ENCODE measurements at regions not wholly inside any gene's neighbourhood (a gene's known extent, or its start where the extent isn't known, plus 50 kb on each side); places are given as distances from the start of the nearest gene placed in this dataset.

GRCh38 chr12:23141335-23141734 is 516.4 kb downstream of the ETNK1 start:
- BruUV-seq (replicated peaks) = no TSS peak
- Histone ChIP-seq H3K79me2 (ENCODE audit: control insufficient read depth, insufficient read depth, low read length) (no peaks in the 10 kb centered on the region), H3K27ac (ENCODE audit: control insufficient read depth, insufficient read depth) (no peak overlapping the region), H3K4me2 (ENCODE audit: control insufficient read depth, insufficient read depth) (no peak overlapping the region), H4K20me1 (ENCODE audit: control insufficient read depth, insufficient read depth) (no peaks in the 10 kb centered on the region), H3K27me3 (replicated peaks in 1 of 2; ENCODE audit: control insufficient read depth in 2 of 2, insufficient read depth in 2 of 2, low read length in 1 of 2) (no peaks in the 10 kb centered on the region), H3K9ac (ENCODE audit: control insufficient read depth, insufficient read depth, low read length) (no peak overlapping the region), H3K4me3 (no peak overlapping the region), H3K4me1 (ENCODE audit: control insufficient read depth, insufficient read depth, low read length) (no peaks in the 10 kb centered on the region), H3K36me3 (ENCODE audit: control insufficient read depth in 2 of 2, insufficient read depth in 2 of 2, low read length in 1 of 2) (no peaks in the 10 kb centered on the region), H2AFZ (ENCODE audit: control insufficient read depth, low read depth, low read length) (no peak overlapping the region), H3K9me3 (replicated peaks; ENCODE audit: control insufficient read depth, insufficient read depth, low read length) (no peaks in the 10 kb centered on the region)
- ChIA-PET SMC1A (ENCODE audit: uncharacterized antibody, unreplicated experiment) (no interaction called here), POLR2A (no interaction called here), RAD21 (ENCODE audit: unreplicated experiment) (no interaction called here), CTCF (no interaction called here)
- intact Hi-C loops (cut with micrococcal nuclease; ENCODE audit: unreplicated experiment) = no loop called here
- TF ChIP-seq NFXL1 (IDR thresholded peaks at IDR 0.05; ENCODE audit: borderline replicate concordance) (no peak), MYC (IDR thresholded peaks at IDR 0.05; ENCODE audit: insufficient read depth, insufficient read length, insufficient replicate concordance, low read length, severe bottlenecking) (no peak), FOXK2 (IDR thresholded peaks at IDR 0.05) (no peak), BCL11A (IDR thresholded peaks at IDR 0.05; ENCODE audit: low read depth, low read length) (no peak), BHLHE40 (IDR thresholded peaks at IDR 0.05; ENCODE audit: borderline replicate concordance in 1 of 2, low read depth in 2 of 2, low read length in 1 of 2) (no peak), TCF3 (IDR thresholded peaks at IDR 0.05; ENCODE audit: borderline replicate concordance, insufficient read depth, low read depth, low read length) (no peak), NRF1 (conservative IDR thresholded peaks at IDR 0.05; ENCODE audit: low read depth, low read length) (no peak), SMAD5 (IDR thresholded peaks at IDR 0.05; ENCODE audit: low read depth) (no peak), IRF3 (IDR thresholded peaks at IDR 0.05) (no peak), STAT3 (IDR thresholded peaks at IDR 0.05; ENCODE audit: low read depth, low read length) (no peak), CUX1 (IDR thresholded peaks at IDR 0.05; ENCODE audit: insufficient replicate concordance, low read depth, low read length) (no peak), SUZ12 (IDR thresholded peaks at IDR 0.05; ENCODE audit: unreplicated experiment) (no peak), MEF2B (IDR thresholded peaks at IDR 0.05; ENCODE audit: partially characterized antibody, poor library complexity, severe bottlenecking) (no peak), KAT2A (conservative IDR thresholded peaks at IDR 0.05; ENCODE audit: control insufficient read depth, low read depth, low read length) (no peak), MLLT1 (IDR thresholded peaks at IDR 0.05) (no peak), HDGF (IDR thresholded peaks at IDR 0.05) (no peak), ZNF217 (IDR thresholded peaks at IDR 0.05) (no peak)
- no peak for DNase-seq (ENCODE audit: low read depth, low spot score)
- ATAC-seq = no peak
- in situ Hi-C loops (cut with MboI) = no loop called here
- FAIRE-seq = no peak
